H9 (cell line): ENCODE measurements at regions not wholly inside any gene's neighbourhood (a gene's known extent, or its start where the extent isn't known, plus 50 kb on each side); places are given as distances from the start of the nearest gene placed in this dataset.

Experiments
- DNase-seq: peaks from one replicate; pipeline ENCODE4 v3.0.0-alpha.2; 2017
- H2AFZ ChIP-seq: one replicate; pipeline ENCODE4 v1.6.1; 2013; ENCODE audit warnings: mild to moderate bottlenecking, low read length, control low read depth, moderate library complexity
- H2AK5ac ChIP-seq: 2 replicates; pipeline ENCODE4 v1.6.1; 2013; ENCODE audit warnings: low read length, control low read depth, mixed read lengths; ENCODE audit not compliant: insufficient read length
- H2BK120ac ChIP-seq: one replicate; pipeline ENCODE4 v1.6.1; 2013; ENCODE audit warnings: low read depth, mild to moderate bottlenecking, low read length, control low read depth, inconsistent platforms; ENCODE audit not compliant: poor library complexity, severe bottlenecking
- H2BK12ac ChIP-seq: 2 replicates; pipeline ENCODE4 v1.6.1; 2013; ENCODE audit warnings: low read length, control low read depth, mixed read lengths, low read depth; ENCODE audit not compliant: insufficient read length
- H2BK15ac ChIP-seq: 2 replicates; pipeline ENCODE4 v1.6.1; 2013; ENCODE audit warnings: low read depth, low read length, control low read depth
- H2BK20ac ChIP-seq: one replicate; pipeline ENCODE4 v1.6.1; 2013; ENCODE audit warnings: low read depth, mild to moderate bottlenecking, low read length, control low read depth, inconsistent platforms; ENCODE audit not compliant: poor library complexity, severe bottlenecking
- H2BK5ac ChIP-seq: 2 replicates; pipeline ENCODE4 v1.6.1; 2013; ENCODE audit warnings: low read length, control low read depth, mixed read lengths; ENCODE audit not compliant: insufficient read length
- H3K14ac ChIP-seq: 2 replicates; pipeline ENCODE4 v1.6.1; 2013; ENCODE audit warnings: low read length, control low read depth; ENCODE audit not compliant: insufficient read depth
- H3K18ac ChIP-seq: 2 replicates; pipeline ENCODE4 v1.6.1; 2013; ENCODE audit warnings: low read depth, mild to moderate bottlenecking, mixed read lengths, low read length, control low read depth; ENCODE audit not compliant: insufficient read length
- H3K23ac ChIP-seq: 2 replicates; pipeline ENCODE4 v1.6.1; 2013; ENCODE audit warnings: low read length, control low read depth, mixed read lengths, low read depth; ENCODE audit not compliant: insufficient read length
- H3K23me2 ChIP-seq: 2 replicates; pipeline ENCODE4 v1.6.1; 2013; ENCODE audit warnings: low read depth, mild to moderate bottlenecking, mixed read lengths, low read length, control low read depth; ENCODE audit not compliant: insufficient read length, poor library complexity, severe bottlenecking
- H3K27ac ChIP-seq: 2 replicates; pipeline ENCODE4 v1.5.1; 2013; ENCODE audit warnings: low read length, control low read depth, mixed read lengths, low read depth; ENCODE audit not compliant: insufficient read length
- H3K27me3 ChIP-seq: 2 replicates; pipeline ENCODE4 v1.6.1; 2013; ENCODE audit warnings: low read length, control low read depth, inconsistent platforms; ENCODE audit not compliant: insufficient read depth
- H3K4ac ChIP-seq: 2 replicates; pipeline ENCODE4 v1.6.1; 2013; ENCODE audit warnings: low read depth, mild to moderate bottlenecking, control low read depth, inconsistent platforms, low read length, moderate library complexity
- H3K4me1 ChIP-seq: 2 replicates; pipeline ENCODE4 v1.6.1; 2013; ENCODE audit warnings: low read length, control low read depth, inconsistent platforms; ENCODE audit not compliant: insufficient read depth
- H3K4me2 ChIP-seq: 2 replicates; pipeline ENCODE4 v1.6.1; 2013; ENCODE audit warnings: low read length, control low read depth, mixed read lengths; ENCODE audit not compliant: insufficient read length, insufficient read depth
- H3K56ac ChIP-seq: 2 replicates; pipeline ENCODE4 v1.6.1; 2013; ENCODE audit warnings: low read depth, mild to moderate bottlenecking, mixed read lengths, low read length, control low read depth; ENCODE audit not compliant: insufficient read length
- H3K79me1 ChIP-seq: 2 replicates; pipeline ENCODE4 v1.6.1; 2013; ENCODE audit warnings: low read depth, mild to moderate bottlenecking, moderate library complexity, low read length, control low read depth, inconsistent platforms; ENCODE audit not compliant: insufficient read depth, poor library complexity, severe bottlenecking
- H3K79me2 ChIP-seq: 2 replicates; pipeline ENCODE4 v1.6.1; 2013; ENCODE audit warnings: low read length, control low read depth, inconsistent platforms; ENCODE audit not compliant: insufficient read depth
- H3K9ac ChIP-seq: 2 replicates; pipeline ENCODE4 v1.6.1; 2013; ENCODE audit warnings: low read length, control low read depth, mixed read lengths; ENCODE audit not compliant: insufficient read length; ENCODE audit errors: extremely low read depth
- H3K9me3 ChIP-seq: one replicate; pipeline ENCODE4 v1.6.1; 2013; ENCODE audit warnings: low read depth, low read length, inconsistent platforms; ENCODE audit not compliant: control insufficient read depth
- H3T11ph ChIP-seq: one replicate; pipeline ENCODE4 v1.6.1; 2013; ENCODE audit warnings: mild to moderate bottlenecking, low read length, control low read depth, inconsistent platforms
- H4K20me1 ChIP-seq: one replicate; pipeline ENCODE4 v1.6.1; 2013; ENCODE audit not compliant: control insufficient read depth, insufficient read length, insufficient read depth
- H4K5ac ChIP-seq: 2 replicates; pipeline ENCODE4 v1.6.1; 2013; ENCODE audit warnings: low read depth, mild to moderate bottlenecking, mixed read lengths, low read length, control low read depth; ENCODE audit not compliant: insufficient read length
- H4K8ac ChIP-seq: replicated peaks from 2 replicates; pipeline ENCODE4 v1.6.1; 2013; ENCODE audit warnings: low read length, control low read depth, mixed read lengths, low read depth; ENCODE audit not compliant: insufficient read length
- H4K91ac ChIP-seq: 2 replicates; pipeline ENCODE4 v1.6.1; 2013; ENCODE audit warnings: low read depth, mild to moderate bottlenecking, moderate library complexity, mixed read lengths, low read length, control low read depth; ENCODE audit not compliant: insufficient read length
- H3K27ac Mint-ChIP-seq, 3 experiments: 2 replicates in 2 of 3; 3 replicates in 1 of 3; pipeline ENCODE4 v1.8.0; 2020 to 2021; ENCODE audit warnings: mixed read lengths in 3 of 3, mild to moderate bottlenecking in 1 of 3, moderate library complexity in 1 of 3
- H3K27me3 Mint-ChIP-seq: 2 replicates; pipeline ENCODE4 v1.8.0; 2021; ENCODE audit warnings: low read depth, mild to moderate bottlenecking, moderate library complexity, mixed read lengths
- H3K36me3 Mint-ChIP-seq, 3 experiments: 2 replicates in 2 of 3; 3 replicates in 1 of 3; pipeline ENCODE4 v1.8.0; 2020 to 2021; ENCODE audit warnings: low read depth in 3 of 3, mixed read lengths in 3 of 3; ENCODE audit not compliant: insufficient read depth in 1 of 3
- H3K4me1 Mint-ChIP-seq, 2 experiments: 2 replicates each; pipeline ENCODE4 v1.8.0; 2020; ENCODE audit warnings: mixed read lengths in 2 of 2
- H3K4me3 Mint-ChIP-seq, 2 experiments: 2 replicates in 1 of 2; 3 replicates in 1 of 2; pipeline ENCODE4 v1.8.0; 2020 to 2021; ENCODE audit warnings: mild to moderate bottlenecking in 2 of 2, mixed read lengths in 2 of 2, moderate library complexity in 1 of 2
- H3K9me3 Mint-ChIP-seq, 2 experiments: 2 replicates in 1 of 2; 3 replicates in 1 of 2; pipeline ENCODE4 v1.8.0; 2020; ENCODE audit warnings: mild to moderate bottlenecking in 2 of 2, mixed read lengths in 2 of 2, moderate library complexity in 1 of 2
- WGBS: extraction: QIAGEN DNeasy Blood & Tissue Kit; methylation state at CpG from one replicate; pipeline ENCODE4 v1.1.7; 2013; ENCODE audit warnings: missing lambda C conversion rate, low lambda C conversion rate, mixed read lengths; ENCODE audit not compliant: insufficient read length; ENCODE audit errors: extremely low coverage; 5-methylcytosine and 5-hydroxymethylcytosine counted together
- TF ChIP-seq, protein P1 (sequence below): fragments of 200-600 bp; sonication (generic); conservative IDR thresholded peaks from 3 replicates; pipeline ENCODE4 v1.8.0; 2021; ENCODE audit warnings: antibody characterized with exemption, mild to moderate bottlenecking

GRCh38 chr3:117710501-117710900 lies 1000.9 kb downstream of the TUSC7 start:
- Histone ChIP-seq H2BK12ac (no peak overlapping the region), H3K14ac (no peak overlapping the region), H2AFZ (no peak overlapping the region), H3K18ac (no peak overlapping the region), H4K91ac (no peak overlapping the region), H2BK15ac (no peak overlapping the region), H2BK5ac (no peak overlapping the region), H3K27me3 (no peaks in the 10 kb centered on the region), H3K79me1 (no peaks in the 10 kb centered on the region), H3K4ac (no peak overlapping the region), H3K9ac (no peak overlapping the region), H3K79me2 (no peaks in the 10 kb centered on the region), H3K56ac (no peak overlapping the region), H4K5ac (no peak overlapping the region), H3K4me1 (no peaks in the 10 kb centered on the region), H3K9me3 (no peaks in the 10 kb centered on the region), H4K8ac (no peak overlapping the region), H3T11ph (no peak overlapping the region), H4K20me1 (no peaks in the 10 kb centered on the region), H3K23me2 (no peaks in the 10 kb centered on the region), H2BK120ac (no peak overlapping the region), H2AK5ac (no peak overlapping the region), H2BK20ac (no peak overlapping the region), H3K4me2 (no peak overlapping the region), H3K23ac (no peak overlapping the region), H3K27ac (no peak overlapping the region)
- Mint-ChIP-seq H3K9me3 (no peaks in the 10 kb centered on the region), H3K4me3 (no peak overlapping the region), H3K27me3 (no peaks in the 10 kb centered on the region), H3K4me1 (no peaks in the 10 kb centered on the region; a peak in 1 of 4 replicates), H3K36me3 (no peaks in the 10 kb centered on the region), H3K27ac (no peak overlapping the region)
- no CpG with 5 or more reads among the region's 1 CpG for WGBS
- TF ChIP-seq, protein P1, sequence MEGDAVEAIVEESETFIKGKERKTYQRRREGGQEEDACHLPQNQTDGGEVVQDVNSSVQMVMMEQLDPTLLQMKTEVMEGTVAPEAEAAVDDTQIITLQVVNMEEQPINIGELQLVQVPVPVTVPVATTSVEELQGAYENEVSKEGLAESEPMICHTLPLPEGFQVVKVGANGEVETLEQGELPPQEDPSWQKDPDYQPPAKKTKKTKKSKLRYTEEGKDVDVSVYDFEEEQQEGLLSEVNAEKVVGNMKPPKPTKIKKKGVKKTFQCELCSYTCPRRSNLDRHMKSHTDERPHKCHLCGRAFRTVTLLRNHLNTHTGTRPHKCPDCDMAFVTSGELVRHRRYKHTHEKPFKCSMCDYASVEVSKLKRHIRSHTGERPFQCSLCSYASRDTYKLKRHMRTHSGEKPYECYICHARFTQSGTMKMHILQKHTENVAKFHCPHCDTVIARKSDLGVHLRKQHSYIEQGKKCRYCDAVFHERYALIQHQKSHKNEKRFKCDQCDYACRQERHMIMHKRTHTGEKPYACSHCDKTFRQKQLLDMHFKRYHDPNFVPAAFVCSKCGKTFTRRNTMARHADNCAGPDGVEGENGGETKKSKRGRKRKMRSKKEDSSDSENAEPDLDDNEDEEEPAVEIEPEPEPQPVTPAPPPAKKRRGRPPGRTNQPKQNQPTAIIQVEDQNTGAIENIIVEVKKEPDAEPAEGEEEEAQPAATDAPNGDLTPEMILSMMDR: no peak
- DNase-seq: no peak
